D721Med (cell line): ENCODE measurements at regions not wholly inside any gene's neighbourhood (a gene's known extent, or its start where the extent isn't known, plus 50 kb on each side); places are given as distances from the start of the nearest gene placed in this dataset.

Experiments used
- DNase-seq: peaks from one replicate; pipeline ENCODE4 v3.0.0; 2011; ENCODE audit warnings: low spot score; ENCODE audit not compliant: insufficient read length
- FAIRE-seq: peaks from 2 replicates; lab custom pipeline; 2011; peaks lifted over from hg19 to GRCh38; lab: Jason Lieb, UNC
- CTCF ChIP-seq: IDR thresholded peaks from 2 replicates; pipeline ENCODE4 v1.5.1; 2012; ENCODE audit warnings: mild to moderate bottlenecking, control low read depth; ENCODE audit not compliant: insufficient read depth; ENCODE audit errors: missing control alignments

GRCh38 chr5:167012123-167013034 is 1279.1 kb upstream of the WWC1 start:
- DNase-seq (no peak), FAIRE-seq (no peak)
- TF ChIP-seq CTCF = no peak

- no peak for TF ChIP-seq CTCF
- DNase-seq = no peak
- peak; percentile 91 for FAIRE-seq
Measured at GRCh38 chr5:167014401-167015056, 1276.9 kb upstream of the WWC1 start.

- no peak for TF ChIP-seq CTCF
- DNase-seq = no peak
- FAIRE-seq = no peak
Measured at GRCh38 chr5:167020418-167020817, 1271.0 kb upstream of the WWC1 start.

GRCh38 chr5:167029488-167029887 is 1262.0 kb upstream of the WWC1 start:
- DNase-seq = no peak
- no peak for TF ChIP-seq CTCF

GRCh38 chr5:167030500-167031120 is 1260.8 kb upstream of the WWC1 start:
- DNase-seq = no peak
- FAIRE-seq = no peak

More at GRCh38 chr5:167029488-167029887, 1262.0 kb upstream of the WWC1 start:
- no peak for FAIRE-seq

GRCh38 chr5:167036585-167036984 is 1254.9 kb upstream of the WWC1 start:
- no peak for TF ChIP-seq CTCF
- no peak for FAIRE-seq
- DNase-seq = no peak

More at GRCh38 chr5:167030500-167031120, 1260.8 kb upstream of the WWC1 start:
- TF ChIP-seq CTCF = peak; percentile 28
